Activated naive CD4-positive, alpha-beta T cell treated with Interleukin-2 at 50 U/mL for 16 hours (primary cell): ENCODE measurements at regions not wholly inside any gene's neighbourhood (a gene's known extent, or its start where the extent isn't known, plus 50 kb on each side); places are given as distances from the start of the nearest gene placed in this dataset.

ENCODE experiments used
- DNase-seq: peaks from one replicate; pipeline ENCODE4 v3.0.0-alpha.2; 2020

GRCh38 chr21:38556390-38556789, 58.1 kb upstream of the ERG start:
- DNase-seq: no peak

GRCh38 chr21:38561205-38561604, 62.9 kb upstream of the ERG start:
- DNase-seq: no peak

- DNase-seq: no peak
These were observed 63.6 kb upstream of the ERG start for GRCh38 chr21:38561613-38562581.

GRCh38 chr21:38567335-38567969, 69.2 kb upstream of the ERG start:
- DNase-seq: no peak

- no peak for DNase-seq
These were observed 69.7 kb upstream of the ERG start for GRCh38 chr21:38567970-38568360.

GRCh38 chr21:38569733-38570132, 71.5 kb upstream of the ERG start:
- no peak for DNase-seq

- DNase-seq: no peak
These were observed 72.3 kb upstream of the ERG start for GRCh38 chr21:38570596-38570995.

GRCh38 chr21:38574895-38575575, 76.8 kb upstream of the ERG start:
- DNase-seq: no peak

GRCh38 chr21:38577887-38578286, 79.6 kb upstream of the ERG start:
- DNase-seq: no peak

GRCh38 chr21:38590449-38591217, 92.4 kb upstream of the ERG start:
- DNase-seq: no peak

- DNase-seq: no peak
These were observed 92.9 kb upstream of the ERG start for GRCh38 chr21:38591218-38591537.

- DNase-seq: no peak
These were observed 98.2 kb upstream of the ERG start for GRCh38 chr21:38596264-38597042.

- no peak for DNase-seq
These were observed 99.1 kb upstream of the ERG start for GRCh38 chr21:38597421-38597820.

- no peak for DNase-seq
These were observed 100.1 kb upstream of the ERG start for GRCh38 chr21:38598413-38598812.

- no peak for DNase-seq
These were observed 101.2 kb upstream of the ERG start for GRCh38 chr21:38599381-38599975.

GRCh38 chr21:38600106-38600505, 101.8 kb upstream of the ERG start:
- DNase-seq: no peak

- no peak for DNase-seq
These were observed 107.0 kb upstream of the ERG start for GRCh38 chr21:38605236-38605635.

- DNase-seq: no peak
These were observed 111.3 kb upstream of the ERG start for GRCh38 chr21:38609580-38609979.

GRCh38 chr21:38610623-38611251, 112.5 kb upstream of the ERG start:
- no peak for DNase-seq

GRCh38 chr21:38611277-38611676, 113.0 kb upstream of the ERG start:
- DNase-seq: no peak

GRCh38 chr21:38613686-38614085, 115.4 kb upstream of the ERG start:
- DNase-seq: no peak
